ENCODE measurements at regions not wholly inside any gene's neighbourhood (a gene's known extent, or its start where the extent isn't known, plus 50 kb on each side); places are given as distances from the start of the nearest gene placed in this dataset.
"Not testable (repeated sequence)": the region's sequence is repeated elsewhere in the genome, so short reads cannot be mapped to it uniquely, and the experiment has no call there.

DNA sequence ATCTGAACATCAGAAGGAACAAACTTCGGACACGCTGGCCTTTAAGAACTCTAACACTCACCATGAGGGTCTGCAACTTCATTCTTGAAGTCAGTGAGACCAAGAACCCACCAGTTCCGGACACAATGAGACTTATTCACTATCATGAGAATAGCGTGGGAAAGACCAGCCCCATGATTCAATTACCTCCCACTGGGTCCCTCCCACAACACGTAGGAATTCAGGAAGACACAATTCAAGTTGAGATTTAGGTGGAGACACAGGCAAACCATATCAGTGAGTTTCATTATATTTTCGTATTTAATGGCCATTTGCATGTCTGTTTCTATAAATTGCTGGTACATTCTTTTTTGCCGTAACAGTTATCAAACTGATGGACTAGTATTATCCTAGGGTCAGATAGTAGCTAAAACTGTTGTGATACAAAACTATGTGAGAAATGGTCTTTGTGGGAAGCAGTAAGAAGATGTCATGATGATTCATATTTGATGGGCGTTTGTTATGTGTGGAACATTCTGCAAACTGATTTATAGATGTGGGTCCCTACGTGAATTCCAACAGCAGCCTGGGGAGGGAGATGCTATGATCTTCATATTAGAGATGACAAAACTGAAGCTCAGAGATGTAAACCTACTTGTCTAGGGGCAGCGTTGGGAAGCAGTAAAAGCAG lies 282.4 kb upstream of the TMEM132C start:
- no peak for DNase-seq

DNA sequence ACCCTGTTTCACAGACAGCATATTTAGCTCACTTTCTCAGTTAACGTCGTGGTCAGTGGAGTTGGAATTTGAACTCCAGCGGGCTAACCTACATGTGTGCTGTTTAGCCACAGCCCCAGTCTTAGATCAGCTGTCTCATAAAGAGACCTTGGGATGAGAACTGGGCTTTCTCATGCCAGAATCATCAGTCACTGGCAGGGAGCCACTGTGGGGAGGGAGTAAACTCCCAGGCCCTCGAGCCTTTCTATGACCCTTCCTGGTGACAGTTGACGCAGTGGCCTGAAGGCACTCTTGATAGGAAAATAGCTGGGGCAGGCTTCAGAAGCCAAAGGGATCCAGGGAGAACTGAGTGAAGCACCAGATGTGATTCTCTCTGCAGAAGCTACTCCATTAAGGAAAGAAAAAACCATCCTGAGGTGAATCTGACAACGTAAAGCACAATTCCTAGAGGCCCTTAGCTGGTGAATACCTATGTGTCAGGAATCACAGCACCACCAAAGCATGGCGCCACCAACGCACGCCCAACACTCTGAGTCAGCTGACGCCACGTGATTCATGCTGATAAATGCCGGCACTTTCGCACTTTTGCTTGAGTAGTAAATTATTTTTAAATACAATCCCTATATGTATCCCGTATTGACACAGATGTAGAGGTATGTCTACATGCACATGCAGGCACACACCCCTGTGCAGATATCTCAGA lies 279.6 kb upstream of the TMEM132C start:
- no peak for DNase-seq

DNA sequence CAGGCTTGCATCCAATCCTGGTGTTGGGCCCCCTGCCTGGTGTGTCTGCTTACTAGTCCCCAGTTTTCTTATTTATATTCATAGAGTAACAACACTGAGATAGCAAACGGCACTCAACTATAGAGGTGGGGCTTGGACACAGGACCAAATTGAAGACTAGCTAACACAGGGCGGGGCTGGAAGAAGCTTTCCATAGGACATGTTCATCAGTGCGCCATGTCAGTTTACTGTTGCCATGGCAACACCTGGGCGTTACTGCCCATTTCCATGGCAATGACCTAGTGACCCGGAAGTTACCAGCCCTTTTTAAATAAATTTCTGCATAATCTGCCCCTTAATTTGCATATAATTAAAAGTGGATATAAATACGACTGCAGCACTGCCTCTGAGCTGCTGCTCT lies 275.5 kb upstream of the TMEM132C start:
- no peak for DNase-seq

DNA sequence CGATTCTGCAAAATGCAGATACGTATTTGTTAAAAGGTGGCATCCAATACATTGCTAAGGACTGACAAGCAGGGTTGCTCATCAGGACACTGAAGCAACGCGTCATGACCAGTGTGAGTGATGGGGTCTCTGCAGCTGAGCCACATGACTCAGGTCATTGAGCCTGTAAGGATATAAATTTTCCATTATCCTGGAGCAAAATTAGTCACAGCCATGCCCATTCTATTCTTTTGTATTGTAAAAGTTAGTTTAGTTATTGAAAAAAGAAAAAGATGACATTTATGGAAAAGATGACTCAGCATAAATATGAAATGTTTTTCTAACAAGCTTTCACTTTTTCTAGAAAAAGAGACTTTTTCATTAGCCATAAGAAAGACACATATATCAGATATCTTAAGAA lies 268.0 kb upstream of the TMEM132C start:
- no peak for DNase-seq

DNA sequence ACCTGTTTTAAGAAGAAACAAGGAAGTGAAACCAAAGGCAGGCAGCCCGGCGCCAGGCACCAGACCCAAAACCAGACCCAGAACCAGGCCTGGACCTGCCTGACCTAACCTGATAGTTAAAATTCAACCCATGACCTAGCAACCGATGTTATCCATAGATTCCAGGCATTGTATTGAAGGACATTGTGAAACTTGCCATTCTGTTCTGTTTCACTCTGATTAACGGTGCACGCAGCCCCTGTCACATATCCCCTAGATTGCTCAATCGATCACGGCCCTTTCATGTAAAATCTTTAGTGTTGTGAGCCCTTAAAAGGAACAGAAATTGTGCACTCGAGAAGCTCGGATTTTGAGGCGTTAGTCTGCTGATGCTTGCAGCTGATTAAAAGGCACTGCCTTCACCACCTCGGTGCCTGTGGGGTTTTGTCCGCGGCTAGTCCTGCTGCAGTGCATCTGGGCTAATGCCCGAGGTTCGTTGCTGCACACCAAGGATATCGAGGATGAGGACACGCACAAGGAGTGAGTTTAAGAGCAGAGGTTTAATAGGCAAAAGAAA lies 262.5 kb upstream of the TMEM132C start:
- DNase-seq = no peak

DNA sequence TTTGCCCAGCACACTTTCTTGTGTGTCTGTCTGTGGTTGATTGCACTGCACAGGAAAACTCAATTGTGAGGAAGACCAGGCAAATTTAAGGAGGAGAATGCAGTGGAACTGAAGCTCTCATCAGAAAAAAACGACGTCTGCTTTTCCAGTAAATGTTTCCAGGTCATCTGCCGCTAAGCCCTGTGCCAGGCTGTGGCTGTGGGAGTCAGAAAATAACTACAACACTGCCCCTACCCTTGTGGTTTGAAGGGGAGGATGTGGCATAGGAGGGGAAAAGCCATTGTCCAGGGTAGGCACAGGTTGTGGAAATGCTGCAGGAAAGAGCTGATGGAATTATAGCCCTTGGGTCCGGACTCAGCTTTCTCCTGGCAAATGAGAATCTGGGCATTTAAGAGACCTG lies 259.7 kb upstream of the TMEM132C start:
- DNase-seq = no peak

DNA sequence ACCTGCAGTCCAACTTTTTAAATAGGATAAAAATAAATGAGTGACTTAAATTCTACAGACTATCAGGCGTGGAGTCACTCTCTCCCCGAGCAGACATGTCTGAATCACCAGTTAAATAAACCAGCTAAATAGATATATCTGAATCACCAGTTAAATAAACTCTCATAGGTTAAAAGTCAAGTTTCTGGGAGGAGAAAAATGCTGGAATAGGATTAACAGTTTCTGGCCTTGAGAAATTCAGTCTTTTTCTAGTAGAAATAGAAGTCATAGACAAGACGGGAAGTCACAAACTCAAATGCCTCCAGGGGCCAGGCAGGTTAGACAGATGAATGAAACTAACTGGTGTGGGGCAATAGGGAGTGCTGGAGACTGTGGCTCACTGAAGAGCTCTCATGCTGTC lies 258.6 kb upstream of the TMEM132C start:
- DNase-seq = no peak

DNA sequence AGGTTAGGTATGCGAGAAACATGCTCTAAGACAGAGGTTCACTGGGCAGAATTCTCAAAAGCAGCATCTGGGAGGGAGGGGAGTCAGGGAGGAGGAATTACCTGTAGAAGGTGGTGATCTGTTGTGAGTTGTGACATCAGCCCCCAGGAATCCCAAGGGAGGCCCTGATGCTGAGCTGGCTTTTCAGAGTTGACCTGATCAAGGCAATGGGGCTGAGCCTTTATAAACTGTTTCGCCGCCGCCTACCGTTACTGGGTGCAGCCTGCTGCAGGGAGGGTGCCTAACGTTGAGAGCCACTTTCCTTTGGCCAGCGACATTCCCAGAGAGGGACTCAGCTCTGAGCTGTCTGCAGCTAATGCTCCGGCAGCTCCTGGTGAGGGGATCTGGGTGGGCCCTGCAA lies 257.9 kb upstream of the TMEM132C start:
- DNase-seq = no peak

DNA sequence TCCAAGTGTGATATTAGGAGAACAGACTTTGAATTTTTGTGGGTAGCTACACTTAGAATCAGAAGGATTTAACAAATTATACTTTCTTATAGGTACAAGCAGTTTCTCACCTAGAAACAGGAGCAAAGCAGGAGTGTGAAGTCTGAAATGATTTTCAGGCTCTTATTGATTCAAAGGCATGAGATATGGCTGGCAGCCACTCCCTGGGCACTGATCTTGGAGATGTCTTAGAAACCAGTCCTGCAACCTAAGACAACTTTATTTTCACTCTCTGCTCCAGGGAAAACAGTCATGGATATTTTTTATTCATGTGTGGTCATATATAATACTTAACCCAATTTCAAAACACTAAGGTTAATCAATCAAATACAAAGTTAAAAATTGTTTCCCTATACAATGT lies 254.9 kb upstream of the TMEM132C start:
- no peak for DNase-seq

DNA sequence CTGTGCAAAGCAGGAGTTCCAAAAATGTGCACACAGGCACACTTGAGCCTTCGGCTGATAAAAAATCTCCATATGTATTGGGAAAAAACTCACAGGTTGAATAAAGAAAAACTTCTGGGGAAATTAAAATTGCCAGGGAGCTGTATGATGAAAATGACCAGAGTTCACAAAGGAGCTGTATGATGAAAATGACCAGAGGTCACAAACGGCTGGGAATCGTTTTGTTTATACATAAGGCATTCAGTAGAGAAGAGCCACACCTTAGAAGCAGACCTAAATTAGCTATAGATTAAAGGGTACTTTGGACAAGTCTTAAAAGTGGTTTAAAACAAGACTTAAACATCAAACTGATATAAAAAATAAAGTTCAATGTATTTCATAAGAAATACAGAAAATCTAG lies 251.7 kb upstream of the TMEM132C start:
- DNase-seq = no peak

DNA sequence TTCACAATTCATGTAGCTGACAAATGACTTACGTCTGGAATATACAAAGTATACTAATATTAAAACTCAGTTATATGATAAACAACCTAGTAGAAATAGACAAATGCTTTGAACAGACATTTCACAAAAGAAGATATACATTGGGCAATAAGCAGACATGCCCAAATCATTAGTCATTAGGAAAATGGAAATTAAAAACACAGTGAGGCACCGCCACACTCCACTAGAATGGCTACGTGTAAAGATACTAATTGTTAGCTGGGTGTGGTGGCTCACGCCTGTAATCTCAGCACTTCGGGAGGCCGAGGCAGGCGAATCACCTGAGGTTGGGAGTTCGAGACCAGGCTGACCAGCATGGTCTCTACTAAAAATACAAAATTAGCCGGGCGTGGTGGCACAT lies 248.9 kb upstream of the TMEM132C start:
- no peak for DNase-seq

DNA sequence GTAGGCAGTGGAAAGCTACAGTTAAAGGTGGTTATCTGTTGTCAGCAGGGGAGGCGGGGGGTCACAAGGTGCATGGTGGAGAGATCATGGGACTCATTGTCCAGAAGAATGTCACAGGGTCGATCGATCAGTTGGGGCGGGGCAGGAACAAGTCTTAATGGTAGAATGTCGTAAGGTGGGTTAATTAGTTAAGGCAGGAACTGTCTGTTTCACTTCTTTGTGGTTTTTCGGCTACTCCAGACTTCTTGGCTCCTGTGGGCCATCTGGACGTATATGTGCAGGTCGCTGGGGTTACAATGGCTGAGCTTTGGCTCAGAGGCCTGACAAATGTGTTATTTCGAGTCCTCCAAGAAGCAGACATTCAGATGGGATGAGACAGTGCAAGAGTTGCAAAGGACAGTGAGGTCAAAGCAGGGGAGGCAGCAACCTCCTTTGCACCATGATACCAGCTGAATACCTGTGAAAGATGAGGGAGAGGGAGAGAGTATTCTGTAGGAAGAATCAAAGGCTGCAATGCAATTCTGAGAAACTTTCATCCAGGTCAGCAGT lies 246.9 kb upstream of the TMEM132C start:
- DNase-seq = no peak

DNA sequence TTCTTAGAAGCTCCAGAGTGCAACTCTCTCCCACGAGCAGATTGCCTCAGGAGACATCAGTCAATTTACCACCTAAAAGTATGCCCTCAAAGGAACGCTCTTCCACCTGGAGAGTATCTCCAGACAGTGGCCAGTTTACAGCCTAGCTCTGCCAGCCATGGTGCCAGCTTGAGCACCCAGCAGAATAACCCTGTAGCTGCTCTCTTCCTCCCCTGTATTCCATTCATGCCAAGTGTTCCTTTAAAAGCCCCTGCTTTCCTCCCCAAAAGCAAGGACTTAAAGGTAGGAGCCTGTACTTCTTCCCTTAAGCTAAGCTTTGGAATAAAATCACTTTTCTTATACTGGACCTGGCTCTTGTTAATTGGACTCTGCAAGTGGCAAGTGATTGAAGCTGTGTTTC lies 245.4 kb upstream of the TMEM132C start:
- DNase-seq = no peak

DNA sequence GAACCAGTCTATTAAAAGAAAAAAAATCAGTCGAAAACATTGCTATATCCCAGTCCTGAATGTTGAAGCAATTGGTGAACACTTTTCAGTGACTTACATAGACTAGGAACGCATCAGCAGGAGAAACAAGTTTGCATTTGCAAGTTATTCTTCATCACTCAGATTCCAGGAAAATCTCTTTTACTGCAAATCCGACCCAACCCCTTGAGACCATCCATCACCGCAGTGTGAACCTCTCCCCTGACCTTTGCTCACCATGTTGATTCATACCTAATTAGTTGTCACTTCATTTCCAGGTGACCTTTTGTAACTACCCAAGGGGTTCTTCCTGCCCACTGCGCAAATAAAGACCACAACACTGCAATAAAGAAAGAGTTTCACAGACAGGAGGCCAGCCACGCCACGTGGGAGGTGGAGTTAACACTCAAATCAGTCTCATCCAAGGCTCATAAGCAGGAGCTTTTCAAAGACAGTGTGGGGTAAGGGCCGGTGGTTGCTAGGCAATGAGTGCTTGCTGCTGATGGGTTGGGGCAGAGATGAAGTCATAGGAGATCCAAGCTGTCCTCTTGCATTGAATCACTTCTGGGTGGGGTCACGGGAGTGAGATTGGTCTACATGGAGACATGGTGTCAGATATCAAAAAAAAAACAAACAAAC lies 241.3 kb upstream of the TMEM132C start:
- DNase-seq = no peak

DNA sequence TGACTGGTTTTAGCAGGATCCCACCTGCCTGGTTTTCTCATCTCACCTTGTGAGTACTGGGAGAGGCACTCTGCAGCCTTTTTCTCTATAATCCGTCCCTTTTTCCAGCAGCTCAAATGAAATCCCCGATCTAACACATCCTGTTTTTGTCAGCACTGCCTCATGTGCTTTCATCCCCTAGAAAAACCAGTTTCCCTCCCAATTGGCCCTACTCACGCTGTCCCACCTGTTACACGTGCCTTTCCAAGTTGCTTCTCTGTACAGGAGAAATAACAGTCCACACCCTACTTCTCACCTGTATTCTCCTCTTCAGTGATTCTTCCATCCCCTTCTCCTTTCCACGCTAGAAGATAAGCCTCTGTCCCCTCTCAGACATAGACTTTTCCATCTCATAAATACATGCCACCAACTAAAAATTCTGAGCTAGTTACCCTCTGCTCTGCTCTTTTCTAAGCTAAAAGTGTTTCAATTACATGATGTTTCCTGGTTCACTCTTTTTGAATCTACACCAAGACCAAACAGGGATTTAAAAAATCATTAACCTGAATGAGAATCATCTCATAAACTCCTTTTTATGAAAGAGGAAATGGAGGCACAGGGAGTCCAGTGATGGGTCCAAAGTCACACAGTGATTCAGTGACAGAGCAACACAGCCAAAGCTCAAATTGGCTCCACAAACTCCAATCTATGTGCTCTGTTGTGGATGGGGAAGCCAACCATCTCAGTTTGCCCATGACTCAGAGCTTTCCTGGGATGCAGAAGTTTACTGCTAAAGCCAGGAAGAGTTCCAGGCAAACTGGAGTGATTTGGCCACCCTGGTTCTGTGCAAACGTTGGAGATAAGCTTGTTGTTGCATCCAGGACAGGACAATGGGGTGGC lies 240.0 kb upstream of the TMEM132C start:
- no peak for DNase-seq

DNA sequence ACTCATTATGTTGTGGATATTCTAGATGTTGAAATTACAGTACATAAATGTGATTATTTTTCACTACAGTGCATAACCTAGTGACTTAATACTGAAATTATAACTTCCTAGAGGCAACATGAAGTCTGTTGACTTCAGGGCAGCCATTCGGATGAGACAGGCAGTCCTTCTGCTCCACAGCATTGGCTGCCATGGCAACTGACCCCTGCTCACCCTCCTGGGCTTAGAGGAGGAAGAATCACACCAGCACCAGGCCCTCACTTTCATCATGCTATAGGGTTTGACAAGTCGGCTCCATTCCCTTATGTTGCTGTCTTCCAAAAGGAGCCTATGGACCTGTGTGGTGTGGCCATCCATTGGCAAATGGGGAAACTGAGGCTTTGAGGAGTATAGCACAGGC lies 233.5 kb upstream of the TMEM132C start:
- DNase-seq = no peak

DNA sequence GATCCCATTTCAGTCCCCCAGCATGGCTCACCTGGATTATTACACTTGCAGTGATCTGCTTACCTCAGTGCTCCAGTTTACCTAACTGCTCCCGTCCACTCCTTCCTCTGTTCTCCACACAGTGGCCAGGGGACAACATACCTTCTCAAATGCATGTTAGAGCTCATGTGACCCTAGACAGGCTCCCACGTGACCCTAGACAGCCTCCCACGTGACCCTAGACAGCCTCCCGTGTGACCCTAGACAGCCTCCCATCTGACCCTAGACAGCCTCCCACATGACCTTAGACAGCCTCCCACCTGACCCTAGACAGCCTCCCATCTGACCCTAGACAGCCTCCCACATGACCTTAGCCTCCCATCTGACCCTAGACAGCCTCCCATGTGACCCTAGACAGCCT lies 226.0 kb upstream of the TMEM132C start:
- DNase-seq = no peak

DNA sequence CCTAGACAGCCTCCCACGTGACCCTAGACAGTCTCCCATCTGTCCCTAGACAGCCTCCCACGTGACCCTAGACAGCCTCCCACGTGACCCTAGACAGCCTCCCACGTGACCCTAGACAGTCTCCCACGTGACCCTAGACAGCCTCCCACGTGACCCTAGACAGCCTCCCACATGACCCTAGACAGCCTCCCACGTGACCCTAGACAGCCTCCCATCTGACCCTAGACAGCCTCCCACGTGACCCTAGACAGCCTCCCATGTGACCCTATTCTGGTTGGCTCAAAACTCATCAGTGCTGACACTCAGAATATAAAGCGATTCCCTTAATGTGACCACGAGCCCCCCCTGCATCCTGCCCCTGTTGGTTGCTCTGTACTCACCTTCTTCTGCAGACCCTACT lies 224.7 kb upstream of the TMEM132C start:
- DNase-seq = not testable (repeated sequence)

DNA sequence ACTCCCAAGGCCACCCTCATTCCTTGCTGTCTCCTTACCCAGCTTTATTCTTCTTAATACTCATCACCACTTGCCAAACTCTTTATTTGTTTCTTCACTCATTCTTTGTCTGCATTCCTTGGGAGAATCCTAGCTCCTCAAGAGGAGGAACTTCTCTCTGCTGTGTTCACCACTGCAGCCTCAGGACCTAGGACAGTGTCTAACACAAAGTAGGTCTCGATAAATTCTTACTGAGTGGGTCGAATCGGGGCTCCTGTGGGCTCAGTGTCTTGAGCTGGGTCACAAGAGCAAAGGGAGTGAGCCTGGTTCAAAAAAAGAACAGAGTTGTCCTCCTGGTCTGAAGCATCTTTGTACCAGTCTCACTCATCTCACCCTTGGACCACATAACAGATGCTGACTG lies 224.1 kb upstream of the TMEM132C start:
- DNase-seq = no peak

DNA sequence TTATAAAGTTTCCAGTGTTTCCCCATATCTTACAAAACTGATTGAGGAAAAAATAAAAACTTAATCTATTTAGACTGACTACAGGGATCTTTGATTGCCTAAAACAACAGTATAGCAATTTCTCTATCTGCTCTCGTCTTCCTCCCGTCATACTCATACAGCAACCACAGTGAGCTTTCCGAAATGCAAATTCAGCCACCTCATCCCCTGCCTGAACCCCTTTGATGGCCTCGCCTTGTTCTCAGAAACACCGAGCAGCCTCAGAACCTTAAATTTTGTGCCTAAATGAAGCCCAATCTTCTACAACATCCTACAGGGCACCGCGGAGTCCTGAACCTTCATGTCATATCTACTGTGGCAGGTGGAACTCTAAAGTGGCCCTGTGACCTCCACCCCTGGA lies 223.7 kb upstream of the TMEM132C start:
- no peak for DNase-seq

DNA sequence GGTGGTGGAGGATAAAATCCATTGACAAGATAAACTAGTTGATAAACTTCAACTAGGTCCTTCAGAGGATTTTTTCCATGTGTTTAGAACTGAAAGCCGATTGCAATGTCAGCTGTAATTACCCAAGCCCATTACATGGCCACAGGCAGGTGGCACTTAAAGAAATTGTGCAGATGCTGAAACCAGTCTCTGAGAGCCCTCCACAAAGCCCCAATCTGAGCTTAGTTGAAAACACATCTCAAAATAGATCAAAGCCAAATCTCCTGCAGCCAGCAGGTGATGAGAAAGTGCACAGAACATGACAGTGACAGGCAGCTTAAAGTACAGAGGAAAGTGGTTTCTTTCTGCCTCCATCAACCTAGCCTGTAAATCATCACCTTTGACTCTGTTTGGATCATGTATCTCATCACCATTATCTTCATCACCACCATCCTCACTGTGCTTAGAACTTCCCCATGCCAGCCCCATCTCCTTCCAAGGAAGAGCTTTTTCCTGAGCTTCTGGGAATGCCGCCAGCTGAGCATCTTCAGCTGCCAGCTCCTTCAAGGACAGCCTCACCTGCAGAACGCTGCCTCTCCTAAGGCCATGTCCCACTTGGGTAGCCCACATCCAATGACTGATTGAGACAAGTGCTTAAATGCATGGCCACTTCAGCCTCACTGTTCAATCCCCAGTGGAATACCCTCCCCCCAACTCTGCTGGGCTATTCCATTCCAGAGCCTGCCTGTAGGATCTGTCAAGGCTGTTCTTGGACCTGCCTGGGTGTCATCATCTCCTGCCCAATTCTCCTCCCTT lies 219.5 kb upstream of the TMEM132C start:
- no peak for DNase-seq

DNA sequence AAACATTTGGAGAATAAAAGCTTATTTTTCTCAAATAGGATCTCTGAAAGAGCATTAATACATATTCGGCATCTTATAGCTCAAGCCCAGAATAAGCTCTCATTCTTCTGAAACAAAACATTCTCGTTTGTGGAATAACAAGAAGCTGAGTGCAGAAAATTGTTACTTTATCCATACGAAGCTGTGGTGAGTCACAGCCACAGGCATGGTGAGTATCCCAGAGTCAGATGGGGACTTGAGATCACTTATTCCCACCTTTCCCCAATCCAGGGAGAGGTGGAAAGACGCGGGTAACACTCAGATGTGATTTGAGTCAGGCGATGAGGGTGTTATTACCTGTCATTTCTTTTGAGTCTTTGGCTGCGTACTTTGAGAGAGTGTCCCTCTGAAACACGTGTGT lies 214.6 kb upstream of the TMEM132C start:
- DNase-seq = no peak
